B cell (primary cell): ENCODE measurements at regions not wholly inside any gene's neighbourhood (a gene's known extent, or its start where the extent isn't known, plus 50 kb on each side); places are given as distances from the start of the nearest gene placed in this dataset.

Experiments used
- EZH2 ChIP-seq: IDR thresholded peaks from 2 replicates; pipeline ENCODE4 v1.6.1; 2012; ENCODE audit warnings: borderline replicate concordance, low read depth, mild to moderate bottlenecking, moderate library complexity, low read length; ENCODE audit not compliant: insufficient read depth, poor library complexity, severe bottlenecking
- TF ChIP-seq, protein P1 (sequence below): fragments of 200-600 bp; IDR thresholded peaks from one replicate; pipeline ENCODE4 v1.8.0; 2022; ENCODE audit warnings: antibody characterized with exemption, mild to moderate bottlenecking

DNA sequence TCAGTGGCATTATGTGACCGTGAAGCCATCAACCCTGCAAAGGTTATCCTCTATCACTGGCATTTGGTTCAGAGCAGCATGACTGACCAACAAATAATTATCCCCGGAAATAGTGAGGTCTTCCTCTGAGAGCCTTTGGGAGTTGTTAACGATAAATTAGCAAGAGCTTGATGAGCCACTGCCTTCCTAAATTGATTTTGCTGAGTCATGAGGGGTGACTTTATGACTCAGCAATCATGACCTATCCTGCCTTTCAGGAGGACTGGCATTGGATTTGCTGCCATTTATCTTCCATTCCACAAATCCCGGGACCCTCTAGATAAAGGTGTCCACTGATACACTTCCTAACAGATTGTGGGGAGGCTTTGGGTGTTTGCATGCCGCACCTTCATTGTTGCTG lies 80.8 kb upstream of the MTNR1B start:
- TF ChIP-seq, protein P1, sequence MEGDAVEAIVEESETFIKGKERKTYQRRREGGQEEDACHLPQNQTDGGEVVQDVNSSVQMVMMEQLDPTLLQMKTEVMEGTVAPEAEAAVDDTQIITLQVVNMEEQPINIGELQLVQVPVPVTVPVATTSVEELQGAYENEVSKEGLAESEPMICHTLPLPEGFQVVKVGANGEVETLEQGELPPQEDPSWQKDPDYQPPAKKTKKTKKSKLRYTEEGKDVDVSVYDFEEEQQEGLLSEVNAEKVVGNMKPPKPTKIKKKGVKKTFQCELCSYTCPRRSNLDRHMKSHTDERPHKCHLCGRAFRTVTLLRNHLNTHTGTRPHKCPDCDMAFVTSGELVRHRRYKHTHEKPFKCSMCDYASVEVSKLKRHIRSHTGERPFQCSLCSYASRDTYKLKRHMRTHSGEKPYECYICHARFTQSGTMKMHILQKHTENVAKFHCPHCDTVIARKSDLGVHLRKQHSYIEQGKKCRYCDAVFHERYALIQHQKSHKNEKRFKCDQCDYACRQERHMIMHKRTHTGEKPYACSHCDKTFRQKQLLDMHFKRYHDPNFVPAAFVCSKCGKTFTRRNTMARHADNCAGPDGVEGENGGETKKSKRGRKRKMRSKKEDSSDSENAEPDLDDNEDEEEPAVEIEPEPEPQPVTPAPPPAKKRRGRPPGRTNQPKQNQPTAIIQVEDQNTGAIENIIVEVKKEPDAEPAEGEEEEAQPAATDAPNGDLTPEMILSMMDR, result no peak
- TF ChIP-seq EZH2, result no peak
